Inflammatory macrophage treated with lipopolysaccharide for 4 hours (primary cell): ENCODE measurements at regions not wholly inside any gene's neighbourhood (a gene's known extent, or its start where the extent isn't known, plus 50 kb on each side); places are given as distances from the start of the nearest gene placed in this dataset.
"Not testable (repeated sequence)": the region's sequence is repeated elsewhere in the genome, so short reads cannot be mapped to it uniquely, and the experiment has no call there.

Source experiments
- DNase-seq: peaks from one replicate; pipeline ENCODE4 v3.0.0-alpha.2; 2020

- DNase-seq = no peak
These were observed 56.2 kb downstream of the PABPC4L start for GRCh38 chr4:134145369-134145768.

- no peak for DNase-seq
These were observed 57.3 kb downstream of the PABPC4L start for GRCh38 chr4:134144337-134144736.

GRCh38 chr4:134141728-134142127 lies 59.9 kb downstream of the PABPC4L start:
- no peak for DNase-seq

- no peak for DNase-seq
These were observed 62.4 kb downstream of the PABPC4L start for GRCh38 chr4:134139188-134139587.

- DNase-seq = no peak
These were observed 69.4 kb downstream of the PABPC4L start for GRCh38 chr4:134132086-134132783.

- DNase-seq = no peak
These were observed 74.6 kb downstream of the PABPC4L start for GRCh38 chr4:134126955-134127354.

- DNase-seq = no peak
These were observed 75.5 kb downstream of the PABPC4L start for GRCh38 chr4:134126000-134126560.

GRCh38 chr4:134122903-134123302 lies 78.7 kb downstream of the PABPC4L start:
- DNase-seq = no peak

GRCh38 chr4:134117392-134118183 lies 84.0 kb downstream of the PABPC4L start:
- no peak for DNase-seq

- no peak for DNase-seq
These were observed 111.7 kb downstream of the PABPC4L start for GRCh38 chr4:134089885-134090284.

GRCh38 chr4:134085496-134085895 lies 116.1 kb downstream of the PABPC4L start:
- no peak for DNase-seq

GRCh38 chr4:134079085-134079484 lies 122.5 kb downstream of the PABPC4L start:
- not testable (repeated sequence) for DNase-seq

GRCh38 chr4:134078230-134078914 lies 123.2 kb downstream of the PABPC4L start:
- no peak for DNase-seq

- DNase-seq = no peak
These were observed 127.9 kb downstream of the PABPC4L start for GRCh38 chr4:134073711-134074110.

- DNase-seq = no peak
These were observed 129.5 kb downstream of the PABPC4L start for GRCh38 chr4:134072137-134072536.

GRCh38 chr4:134070174-134070573 lies 131.4 kb downstream of the PABPC4L start:
- no peak for DNase-seq

- DNase-seq = no peak
These were observed 144.2 kb downstream of the PABPC4L start for GRCh38 chr4:134057356-134057755.

GRCh38 chr4:134046221-134046620 lies 155.4 kb downstream of the PABPC4L start:
- DNase-seq = not testable (repeated sequence)

- no peak for DNase-seq
These were observed 156.2 kb downstream of the PABPC4L start for GRCh38 chr4:134045411-134045810.

GRCh38 chr4:134043266-134043665 lies 158.3 kb downstream of the PABPC4L start:
- no peak for DNase-seq

GRCh38 chr4:134028421-134028820 lies 173.2 kb downstream of the PABPC4L start:
- DNase-seq = no peak

GRCh38 chr4:134027931-134028330 lies 173.7 kb downstream of the PABPC4L start:
- DNase-seq = no peak

- no peak for DNase-seq
These were observed 177.3 kb downstream of the PABPC4L start for GRCh38 chr4:134024251-134024650.
